WTC11 (cell line): ENCODE measurements at regions not wholly inside any gene's neighbourhood (a gene's known extent, or its start where the extent isn't known, plus 50 kb on each side); places are given as distances from the start of the nearest gene placed in this dataset.

Experiments
- CREM ChIP-seq: sonication (generic); formaldehyde crosslinking; IDR thresholded peaks from 2 replicates; pipeline ENCODE4 v1.8.1; 2022; ENCODE audit warnings: mild to moderate bottlenecking, missing genetic modification reagents, moderate library complexity
- CTCF ChIP-seq: fragments of 200-600 bp; IDR thresholded peaks from 2 replicates; pipeline ENCODE4 v1.8.0; 2022; ENCODE audit warnings: antibody characterized with exemption
- NR1H2 ChIP-seq: sonication (generic); formaldehyde crosslinking; IDR thresholded peaks from 2 replicates; pipeline ENCODE4 v1.9.0; 2021; ENCODE audit warnings: mild to moderate bottlenecking, moderate library complexity, missing genetic modification reagents

GRCh38 chr5:60354311-60354710 is 345.7 kb downstream of the DEPDC1B start:
- no peak for TF ChIP-seq CTCF
- no peak for TF ChIP-seq NR1H2 (CRISPR knock-in tag)
- no peak for TF ChIP-seq CREM (CRISPR knock-in tag)
